CD4-positive, alpha-beta T cell treated with Interleukin-4 for 1 hour (primary cell): ENCODE measurements at regions not wholly inside any gene's neighbourhood (a gene's known extent, or its start where the extent isn't known, plus 50 kb on each side); places are given as distances from the start of the nearest gene placed in this dataset.

ENCODE experiments used
- DNase-seq, 2 donors: peaks; one replicate each; pipeline ENCODE4 v3.0.0-alpha.2; 2020 to 2022

- no peak for DNase-seq
These were observed 59.4 kb upstream of the FTH1 start for GRCh38 chr11:62026739-62027370.

GRCh38 chr11:62025487-62026105 lies 58.2 kb upstream of the FTH1 start:
- DNase-seq, result peak; percentile 94 to 96

GRCh38 chr11:62024936-62025486 lies 57.6 kb upstream of the FTH1 start:
- DNase-seq, result no peak

- no peak for DNase-seq
These were observed 54.8 kb upstream of the FTH1 start for GRCh38 chr11:62022211-62022610.

- DNase-seq, result peak in 1 of 2 donors; percentile 45
These were observed 53.2 kb upstream of the FTH1 start for GRCh38 chr11:62020661-62021060.

GRCh38 chr11:62018981-62019664 lies 51.7 kb upstream of the FTH1 start:
- no peak for DNase-seq

- no peak for DNase-seq
These were observed 50.6 kb upstream of the FTH1 start for GRCh38 chr11:62017878-62018655.
